SK-N-SH treated with all-trans-retinoic acid at 6 μM for 48 hours (cell line): ENCODE measurements at regions not wholly inside any gene's neighbourhood (a gene's known extent, or its start where the extent isn't known, plus 50 kb on each side); places are given as distances from the start of the nearest gene placed in this dataset.

Experiments
- ATAC-seq: fragments of 200-7000 bp; cut with Tn5 transposase; 3 replicates; pipeline ENCODE4 v1.9.1; 2020; ENCODE audit warnings: mild to moderate bottlenecking, moderate library complexity
- ARNTL ChIP-seq: fragments of 450-650 bp; formaldehyde crosslinking; IDR thresholded peaks from 2 replicates; pipeline ENCODE4 v1.5.0; 2020; ENCODE audit warnings: low read depth, mild to moderate bottlenecking, moderate library complexity, borderline replicate concordance
- BACH2 ChIP-seq: fragments of 250-450 bp; sonication (Bioruptor Pico); IDR thresholded peaks from 2 replicates; pipeline ENCODE4 v1.9.0; 2021; ENCODE audit warnings: mild to moderate bottlenecking, borderline replicate concordance
- CSDC2 ChIP-seq: fragments of 250-450 bp; sonication (Bioruptor Pico); IDR thresholded peaks from 2 replicates; pipeline ENCODE4 v1.5.0; 2020; ENCODE audit warnings: mild to moderate bottlenecking, moderate library complexity
- ESRRG ChIP-seq: fragments of 250-450 bp; sonication (Bioruptor Pico); IDR thresholded peaks from 2 replicates; pipeline ENCODE4 v1.6.1; 2021; ENCODE audit warnings: mild to moderate bottlenecking
- OSR1 ChIP-seq: fragments of 250-450 bp; sonication (Bioruptor Pico); IDR thresholded peaks from 2 replicates; pipeline ENCODE4 v1.8.0; 2022; ENCODE audit warnings: moderate library complexity, mild to moderate bottlenecking, inconsistent platforms
- RARB ChIP-seq: fragments of 250-450 bp; sonication (Bioruptor Pico); IDR thresholded peaks from 2 replicates; pipeline ENCODE4 v1.8.0; 2021; ENCODE audit warnings: mild to moderate bottlenecking, moderate library complexity
- SNAI2 ChIP-seq: fragments of 250-450 bp; sonication (Bioruptor Pico); IDR thresholded peaks from 2 replicates; pipeline ENCODE4 v1.5.0; 2020; ENCODE audit warnings: mild to moderate bottlenecking, moderate library complexity
- TCF4 ChIP-seq: fragments of 250-450 bp; sonication (Bioruptor Pico); IDR thresholded peaks from 2 replicates; pipeline ENCODE4 v1.8.0; 2021; ENCODE audit warnings: mild to moderate bottlenecking, moderate library complexity, borderline replicate concordance
- ZC3H10 ChIP-seq: fragments of 250-450 bp; sonication (Bioruptor Pico); IDR thresholded peaks from 2 replicates; pipeline ENCODE4 v1.5.1; 2021; ENCODE audit warnings: mild to moderate bottlenecking, moderate library complexity
- ZFP30 ChIP-seq: fragments of 450-650 bp; formaldehyde crosslinking; IDR thresholded peaks from 2 replicates; pipeline ENCODE4 v1.5.0; 2022; ENCODE audit warnings: mild to moderate bottlenecking, moderate library complexity
- ZNF70 ChIP-seq: fragments of 450-650 bp; formaldehyde crosslinking; IDR thresholded peaks from 2 replicates; pipeline ENCODE4 v1.5.0; 2020; ENCODE audit warnings: mild to moderate bottlenecking, moderate library complexity
- TF ChIP-seq, protein P1 (sequence below): fragments of 250-450 bp; sonication (Bioruptor Pico); IDR thresholded peaks from 2 replicates; pipeline ENCODE4 v1.5.0; 2020; ENCODE audit warnings: mild to moderate bottlenecking, moderate library complexity
- TF ChIP-seq, protein P2 (sequence below): fragments of 250-450 bp; sonication (Bioruptor Pico); IDR thresholded peaks from 2 replicates; pipeline ENCODE4 v1.5.1; 2021; ENCODE audit warnings: mild to moderate bottlenecking, moderate library complexity
- TF ChIP-seq, protein P3 (sequence below): fragments of 250-450 bp; sonication (Bioruptor Pico); IDR thresholded peaks from 2 replicates; pipeline ENCODE4 v1.8.0; 2021; ENCODE audit warnings: low read depth, mild to moderate bottlenecking, moderate library complexity, borderline replicate concordance
- TF ChIP-seq, protein P4 (sequence below): fragments of 250-450 bp; sonication (Bioruptor Pico); IDR thresholded peaks from 2 replicates; pipeline ENCODE4 v1.5.1; 2020; ENCODE audit warnings: low read depth, mild to moderate bottlenecking, moderate library complexity
- TF ChIP-seq, protein P5 (sequence below): fragments of 250-450 bp; sonication (Bioruptor Pico); IDR thresholded peaks from 2 replicates; pipeline ENCODE4 v1.8.0; 2020; ENCODE audit warnings: mild to moderate bottlenecking, moderate library complexity, borderline replicate concordance

GRCh38 chr6:168863467-168863866, 390.2 kb downstream of the THBS2 start (continued):
- TF ChIP-seq, protein P1, sequence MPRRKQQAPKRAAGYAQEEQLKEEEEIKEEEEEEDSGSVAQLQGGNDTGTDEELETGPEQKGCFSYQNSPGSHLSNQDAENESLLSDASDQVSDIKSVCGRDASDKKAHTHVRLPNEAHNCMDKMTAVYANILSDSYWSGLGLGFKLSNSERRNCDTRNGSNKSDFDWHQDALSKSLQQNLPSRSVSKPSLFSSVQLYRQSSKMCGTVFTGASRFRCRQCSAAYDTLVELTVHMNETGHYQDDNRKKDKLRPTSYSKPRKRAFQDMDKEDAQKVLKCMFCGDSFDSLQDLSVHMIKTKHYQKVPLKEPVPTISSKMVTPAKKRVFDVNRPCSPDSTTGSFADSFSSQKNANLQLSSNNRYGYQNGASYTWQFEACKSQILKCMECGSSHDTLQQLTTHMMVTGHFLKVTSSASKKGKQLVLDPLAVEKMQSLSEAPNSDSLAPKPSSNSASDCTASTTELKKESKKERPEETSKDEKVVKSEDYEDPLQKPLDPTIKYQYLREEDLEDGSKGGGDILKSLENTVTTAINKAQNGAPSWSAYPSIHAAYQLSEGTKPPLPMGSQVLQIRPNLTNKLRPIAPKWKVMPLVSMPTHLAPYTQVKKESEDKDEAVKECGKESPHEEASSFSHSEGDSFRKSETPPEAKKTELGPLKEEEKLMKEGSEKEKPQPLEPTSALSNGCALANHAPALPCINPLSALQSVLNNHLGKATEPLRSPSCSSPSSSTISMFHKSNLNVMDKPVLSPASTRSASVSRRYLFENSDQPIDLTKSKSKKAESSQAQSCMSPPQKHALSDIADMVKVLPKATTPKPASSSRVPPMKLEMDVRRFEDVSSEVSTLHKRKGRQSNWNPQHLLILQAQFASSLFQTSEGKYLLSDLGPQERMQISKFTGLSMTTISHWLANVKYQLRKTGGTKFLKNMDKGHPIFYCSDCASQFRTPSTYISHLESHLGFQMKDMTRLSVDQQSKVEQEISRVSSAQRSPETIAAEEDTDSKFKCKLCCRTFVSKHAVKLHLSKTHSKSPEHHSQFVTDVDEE, result no peak
- TF ChIP-seq ZC3H10 (CRISPR knock-in tag) (no peak), RARB (no peak), ARNTL (CRISPR knock-in tag) (no peak), OSR1 (CRISPR knock-in tag) (no peak), TCF4 (CRISPR knock-in tag) (no peak), ZFP30 (CRISPR knock-in tag) (no peak)

GRCh38 chr6:168862346-168862980, 391.2 kb downstream of the THBS2 start:
- no peak for ATAC-seq
- TF ChIP-seq CSDC2 (CRISPR knock-in tag), result no peak
- TF ChIP-seq BACH2 (CRISPR knock-in tag), result no peak
- TF ChIP-seq, protein P2, sequence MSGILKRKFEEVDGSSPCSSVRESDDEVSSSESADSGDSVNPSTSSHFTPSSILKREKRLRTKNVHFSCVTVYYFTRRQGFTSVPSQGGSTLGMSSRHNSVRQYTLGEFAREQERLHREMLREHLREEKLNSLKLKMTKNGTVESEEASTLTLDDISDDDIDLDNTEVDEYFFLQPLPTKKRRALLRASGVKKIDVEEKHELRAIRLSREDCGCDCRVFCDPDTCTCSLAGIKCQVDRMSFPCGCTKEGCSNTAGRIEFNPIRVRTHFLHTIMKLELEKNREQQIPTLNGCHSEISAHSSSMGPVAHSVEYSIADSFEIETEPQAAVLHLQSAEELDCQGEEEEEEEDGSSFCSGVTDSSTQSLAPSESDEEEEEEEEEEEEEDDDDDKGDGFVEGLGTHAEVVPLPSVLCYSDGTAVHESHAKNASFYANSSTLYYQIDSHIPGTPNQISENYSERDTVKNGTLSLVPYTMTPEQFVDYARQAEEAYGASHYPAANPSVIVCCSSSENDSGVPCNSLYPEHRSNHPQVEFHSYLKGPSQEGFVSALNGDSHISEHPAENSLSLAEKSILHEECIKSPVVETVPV (CRISPR knock-in tag), result no peak
- TF ChIP-seq ZNF70 (CRISPR knock-in tag), result no peak
- TF ChIP-seq, protein P3, sequence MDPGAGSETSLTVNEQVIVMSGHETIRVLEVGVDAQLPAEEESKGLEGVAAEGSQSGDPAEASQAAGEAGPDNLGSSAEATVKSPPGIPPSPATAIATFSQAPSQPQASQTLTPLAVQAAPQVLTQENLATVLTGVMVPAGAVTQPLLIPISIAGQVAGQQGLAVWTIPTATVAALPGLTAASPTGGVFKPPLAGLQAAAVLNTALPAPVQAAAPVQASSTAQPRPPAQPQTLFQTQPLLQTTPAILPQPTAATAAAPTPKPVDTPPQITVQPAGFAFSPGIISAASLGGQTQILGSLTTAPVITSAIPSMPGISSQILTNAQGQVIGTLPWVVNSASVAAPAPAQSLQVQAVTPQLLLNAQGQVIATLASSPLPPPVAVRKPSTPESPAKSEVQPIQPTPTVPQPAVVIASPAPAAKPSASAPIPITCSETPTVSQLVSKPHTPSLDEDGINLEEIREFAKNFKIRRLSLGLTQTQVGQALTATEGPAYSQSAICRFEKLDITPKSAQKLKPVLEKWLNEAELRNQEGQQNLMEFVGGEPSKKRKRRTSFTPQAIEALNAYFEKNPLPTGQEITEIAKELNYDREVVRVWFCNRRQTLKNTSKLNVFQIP (CRISPR knock-in tag), result no peak
- no peak for TF ChIP-seq SNAI2
- no peak for TF ChIP-seq RARB
- no peak for TF ChIP-seq ESRRG (CRISPR knock-in tag)

- ATAC-seq, result no peak
- TF ChIP-seq RARB, result no peak
- TF ChIP-seq, protein P4, sequence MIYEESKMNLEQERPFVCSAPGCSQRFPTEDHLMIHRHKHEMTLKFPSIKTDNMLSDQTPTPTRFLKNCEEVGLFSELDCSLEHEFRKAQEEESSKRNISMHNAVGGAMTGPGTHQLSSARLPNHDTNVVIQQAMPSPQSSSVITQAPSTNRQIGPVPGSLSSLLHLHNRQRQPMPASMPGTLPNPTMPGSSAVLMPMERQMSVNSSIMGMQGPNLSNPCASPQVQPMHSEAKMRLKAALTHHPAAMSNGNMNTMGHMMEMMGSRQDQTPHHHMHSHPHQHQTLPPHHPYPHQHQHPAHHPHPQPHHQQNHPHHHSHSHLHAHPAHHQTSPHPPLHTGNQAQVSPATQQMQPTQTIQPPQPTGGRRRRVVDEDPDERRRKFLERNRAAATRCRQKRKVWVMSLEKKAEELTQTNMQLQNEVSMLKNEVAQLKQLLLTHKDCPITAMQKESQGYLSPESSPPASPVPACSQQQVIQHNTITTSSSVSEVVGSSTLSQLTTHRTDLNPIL, result no peak
- TF ChIP-seq, protein P1, result no peak
- TF ChIP-seq, protein P5, sequence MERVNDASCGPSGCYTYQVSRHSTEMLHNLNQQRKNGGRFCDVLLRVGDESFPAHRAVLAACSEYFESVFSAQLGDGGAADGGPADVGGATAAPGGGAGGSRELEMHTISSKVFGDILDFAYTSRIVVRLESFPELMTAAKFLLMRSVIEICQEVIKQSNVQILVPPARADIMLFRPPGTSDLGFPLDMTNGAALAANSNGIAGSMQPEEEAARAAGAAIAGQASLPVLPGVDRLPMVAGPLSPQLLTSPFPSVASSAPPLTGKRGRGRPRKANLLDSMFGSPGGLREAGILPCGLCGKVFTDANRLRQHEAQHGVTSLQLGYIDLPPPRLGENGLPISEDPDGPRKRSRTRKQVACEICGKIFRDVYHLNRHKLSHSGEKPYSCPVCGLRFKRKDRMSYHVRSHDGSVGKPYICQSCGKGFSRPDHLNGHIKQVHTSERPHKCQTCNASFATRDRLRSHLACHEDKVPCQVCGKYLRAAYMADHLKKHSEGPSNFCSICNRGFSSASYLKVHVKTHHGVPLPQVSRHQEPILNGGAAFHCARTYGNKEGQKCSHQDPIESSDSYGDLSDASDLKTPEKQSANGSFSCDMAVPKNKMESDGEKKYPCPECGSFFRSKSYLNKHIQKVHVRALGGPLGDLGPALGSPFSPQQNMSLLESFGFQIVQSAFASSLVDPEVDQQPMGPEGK (CRISPR knock-in tag), result no peak
- no peak for TF ChIP-seq BACH2 (CRISPR knock-in tag)
Observed at GRCh38 chr6:168860987-168861386, 392.7 kb downstream of the THBS2 start.
